ENCODE measurements at regions not wholly inside any gene's neighbourhood (a gene's known extent, or its start where the extent isn't known, plus 50 kb on each side); places are given as distances from the start of the nearest gene placed in this dataset.

DNA sequence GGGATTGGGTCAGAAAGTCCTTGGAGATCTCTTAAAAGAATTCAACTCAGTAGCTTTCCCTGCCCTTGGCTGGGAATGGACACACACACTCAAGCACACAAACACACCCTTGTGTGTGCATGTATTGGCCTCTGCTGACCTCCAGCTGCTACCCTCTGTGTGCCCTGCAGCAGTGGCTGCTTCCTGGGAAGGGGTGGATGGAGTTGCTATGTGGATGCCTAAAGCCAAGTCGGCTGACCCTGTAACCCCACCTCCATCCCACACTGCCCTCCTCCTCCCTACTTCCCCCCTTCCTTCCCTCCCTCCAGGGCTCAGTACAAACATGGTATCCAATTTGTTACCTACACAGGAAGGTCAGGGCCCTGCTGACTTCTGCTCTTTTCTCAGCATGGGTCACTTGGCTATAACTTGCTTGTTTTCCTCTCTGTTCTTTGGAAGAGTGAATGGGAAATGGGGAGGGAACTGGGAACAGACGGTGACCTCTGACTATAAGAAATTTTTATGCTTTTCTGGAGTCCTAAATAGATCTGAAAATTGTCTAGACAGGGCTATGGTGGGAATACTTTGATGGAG, 351.6 kb upstream of the TBX3 start:
- Histone ChIP-seq H3K27me3 (ENCODE audit: control insufficient read depth, insufficient read depth, low read length) (no peaks in the 10 kb centered on the region), H3K4me1 (ENCODE audit: control insufficient read depth, insufficient read depth, low read length, poor library complexity, severe bottlenecking) (no peaks in the 10 kb centered on the region), H3K4me3 (ENCODE audit: low read depth, low read length) (no peak overlapping the region), H3K36me3 (ENCODE audit: control insufficient read depth, insufficient read depth, low read length) (no peaks in the 10 kb centered on the region), H3K27ac (ENCODE audit: insufficient read depth, low read length, poor library complexity, severe bottlenecking) (no peak overlapping the region), H3K9me3 (ENCODE audit: control insufficient read depth in 2 of 2, low read length in 2 of 2) (peaks cover 0 to 2% of the 10 kb centered on the region in 2 experiments)
- DNase-seq (no peak), ATAC-seq (ENCODE audit: low read depth in 2 of 2) (no peak)
- H3K36me3 Mint-ChIP-seq = no peaks in the 10 kb centered on the region
- no peaks in the 10 kb centered on the region for H3K4me1 Mint-ChIP-seq
- H3K4me3 Mint-ChIP-seq = no peak overlapping the region
- H3K9me3 Mint-ChIP-seq = peaks cover 0 to 13% (median 2%) of the 10 kb centered on the region in 7 donors
- H3K27me3 Mint-ChIP-seq = no peaks in the 10 kb centered on the region
- no peak overlapping the region for H3K27ac Mint-ChIP-seq

DNA sequence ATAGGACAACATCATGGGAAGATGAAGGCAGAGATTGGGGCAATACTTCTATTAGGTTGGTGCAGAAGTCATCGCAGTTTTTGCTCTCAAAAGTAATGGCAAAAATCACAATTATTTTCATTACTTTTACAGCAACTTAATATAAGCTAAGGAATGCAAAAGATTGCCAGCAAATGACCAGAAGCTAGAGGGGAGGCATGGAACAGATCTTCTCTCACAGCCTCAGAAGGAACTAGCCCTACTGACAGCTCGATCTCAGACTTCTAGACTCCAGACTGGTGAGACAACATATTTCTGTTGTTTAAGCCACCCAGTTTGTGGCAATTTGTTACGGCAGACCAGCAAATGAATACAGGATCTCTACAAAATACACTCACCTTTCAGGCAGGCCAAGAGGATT, 348.5 kb upstream of the TBX3 start:
- Mint-ChIP-seq H3K27ac (no peak overlapping the region), H3K36me3 (no peaks in the 10 kb centered on the region), H3K4me3 (no peak overlapping the region), H3K9me3 (peaks cover 0 to 9% (median 2%) of the 10 kb centered on the region in 7 donors), H3K27me3 (no peaks in the 10 kb centered on the region), H3K4me1 (no peaks in the 10 kb centered on the region)
- H3K36me3 ChIP-seq (ENCODE audit: control insufficient read depth, insufficient read depth, low read length) = no peaks in the 10 kb centered on the region
- H3K9me3 ChIP-seq (ENCODE audit: control insufficient read depth in 2 of 2, low read length in 2 of 2) = peaks cover 0 to 2% of the 10 kb centered on the region in 2 experiments
- H3K4me1 ChIP-seq (ENCODE audit: control insufficient read depth, insufficient read depth, low read length, poor library complexity, severe bottlenecking) = no peaks in the 10 kb centered on the region
- H3K27me3 ChIP-seq (ENCODE audit: control insufficient read depth, insufficient read depth, low read length) = no peaks in the 10 kb centered on the region
- no peak for DNase-seq
- ATAC-seq (ENCODE audit: low read depth in 2 of 2) = no peak
- H3K27ac ChIP-seq (ENCODE audit: insufficient read depth, low read length, poor library complexity, severe bottlenecking) = no peak overlapping the region
- H3K4me3 ChIP-seq (ENCODE audit: low read depth, low read length) = no peak overlapping the region

- H3K27me3 Mint-ChIP-seq = no peaks in the 10 kb centered on the region
- H3K36me3 Mint-ChIP-seq = no peaks in the 10 kb centered on the region
These were observed 346.0 kb upstream of the TBX3 start for GRCh38 chr12:115030017-115030416.

DNA sequence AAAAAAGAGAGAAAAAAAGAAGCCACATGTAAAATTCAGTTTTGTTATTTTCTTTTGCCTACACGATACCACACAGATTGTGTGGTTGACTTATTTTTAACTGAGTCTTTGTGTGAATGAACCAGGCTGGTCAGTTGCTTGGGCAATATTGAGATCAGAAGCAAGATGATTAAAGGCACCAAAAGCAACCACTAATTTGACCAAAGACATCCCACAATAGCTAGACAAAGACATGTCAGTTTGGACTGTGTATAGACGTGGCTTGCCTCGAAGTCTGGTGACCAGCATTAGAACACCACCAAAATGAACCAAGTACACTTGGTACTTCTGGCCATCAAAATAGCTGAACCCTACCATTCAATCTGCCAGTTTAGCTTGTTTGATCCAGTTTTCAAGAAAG, 340.6 kb upstream of the TBX3 start:
- no peak overlapping the region for H3K27ac Mint-ChIP-seq
- Histone ChIP-seq H3K27ac (ENCODE audit: insufficient read depth, low read length, poor library complexity, severe bottlenecking) (no peak overlapping the region), H3K4me3 (ENCODE audit: low read depth, low read length) (no peak overlapping the region), H3K9me3 (ENCODE audit: control insufficient read depth in 2 of 2, low read length in 2 of 2) (peaks cover 0 to 3% of the 10 kb centered on the region in 2 experiments), H3K36me3 (ENCODE audit: control insufficient read depth, insufficient read depth, low read length) (no peaks in the 10 kb centered on the region), H3K4me1 (ENCODE audit: control insufficient read depth, insufficient read depth, low read length, poor library complexity, severe bottlenecking) (no peaks in the 10 kb centered on the region), H3K27me3 (ENCODE audit: control insufficient read depth, insufficient read depth, low read length) (no peaks in the 10 kb centered on the region)
- H3K4me3 Mint-ChIP-seq = no peak overlapping the region
- H3K9me3 Mint-ChIP-seq = peaks cover 6 to 19% (median 9%) of the 10 kb centered on the region in 7 donors
- H3K27me3 Mint-ChIP-seq = peaks cover 4% of the 10 kb centered on the region
- H3K4me1 Mint-ChIP-seq = no peaks in the 10 kb centered on the region
- ATAC-seq (ENCODE audit: low read depth in 2 of 2) (no peak), DNase-seq (no peak)
- no peaks in the 10 kb centered on the region for H3K36me3 Mint-ChIP-seq

More at GRCh38 chr12:115030017-115030416, 346.0 kb upstream of the TBX3 start:
- no peak overlapping the region for H3K4me3 ChIP-seq (ENCODE audit: low read depth, low read length)
- DNase-seq = no peak
- H3K27ac ChIP-seq (ENCODE audit: insufficient read depth, low read length, poor library complexity, severe bottlenecking) = no peak overlapping the region
- H3K4me1 Mint-ChIP-seq = no peaks in the 10 kb centered on the region
- H3K27me3 ChIP-seq (ENCODE audit: control insufficient read depth, insufficient read depth, low read length) = no peaks in the 10 kb centered on the region
- peaks cover 0 to 2% of the 10 kb centered on the region in 2 experiments for H3K9me3 ChIP-seq (ENCODE audit: control insufficient read depth in 2 of 2, low read length in 2 of 2)
- no peaks in the 10 kb centered on the region for H3K36me3 ChIP-seq (ENCODE audit: control insufficient read depth, insufficient read depth, low read length)
- H3K4me1 ChIP-seq (ENCODE audit: control insufficient read depth, insufficient read depth, low read length, poor library complexity, severe bottlenecking) = no peaks in the 10 kb centered on the region
- no peak overlapping the region for H3K4me3 Mint-ChIP-seq
- H3K9me3 Mint-ChIP-seq = peaks cover 0 to 9% (median 4%) of the 10 kb centered on the region in 7 donors
- ATAC-seq (ENCODE audit: low read depth in 2 of 2) = no peak
- no peak overlapping the region for H3K27ac Mint-ChIP-seq

GRCh38 chr12:115023279-115024265, 339.6 kb upstream of the TBX3 start:
- no peak for ATAC-seq (ENCODE audit: low read depth in 2 of 2)
- Mint-ChIP-seq H3K9me3 (peaks cover 6 to 21% (median 9%) of the 10 kb centered on the region in 7 donors), H3K36me3 (no peaks in the 10 kb centered on the region)

DNA sequence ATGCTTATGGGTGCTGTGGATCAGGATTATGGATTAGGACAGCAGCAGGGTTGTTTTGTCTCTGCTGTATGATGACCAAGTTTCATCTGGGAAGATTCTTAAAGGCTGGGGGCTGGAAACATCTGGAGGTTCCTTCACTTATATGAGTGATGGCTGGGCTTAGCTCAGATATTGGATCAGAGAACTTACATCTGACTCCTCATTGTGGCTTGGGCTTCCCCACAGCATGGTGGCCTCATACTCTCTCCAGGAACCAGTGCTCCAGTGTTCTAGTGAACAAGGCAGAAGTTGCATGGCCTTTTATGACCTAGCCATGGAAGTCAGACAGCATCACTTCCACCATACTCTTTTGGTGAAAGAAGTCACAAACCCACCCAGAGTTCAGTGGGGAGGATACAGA, 336.1 kb upstream of the TBX3 start:
- H3K9me3 Mint-ChIP-seq = peaks cover 5 to 26% (median 12%) of the 10 kb centered on the region in 7 donors
- no peaks in the 10 kb centered on the region for H3K4me1 ChIP-seq (ENCODE audit: control insufficient read depth, insufficient read depth, low read length, poor library complexity, severe bottlenecking)
- H3K27me3 Mint-ChIP-seq = peaks cover 4% of the 10 kb centered on the region
- no peaks in the 10 kb centered on the region for H3K36me3 ChIP-seq (ENCODE audit: control insufficient read depth, insufficient read depth, low read length)
- H3K4me3 ChIP-seq (ENCODE audit: low read depth, low read length) = no peak overlapping the region
- H3K27ac ChIP-seq (ENCODE audit: insufficient read depth, low read length, poor library complexity, severe bottlenecking) = no peak overlapping the region
- H3K4me1 Mint-ChIP-seq = no peaks in the 10 kb centered on the region
- H3K4me3 Mint-ChIP-seq = no peak overlapping the region
- no peak for DNase-seq
- no peak for ATAC-seq (ENCODE audit: low read depth in 2 of 2)
- H3K9me3 ChIP-seq (ENCODE audit: control insufficient read depth in 2 of 2, low read length in 2 of 2) = peaks cover 0 to 3% of the 10 kb centered on the region in 2 experiments
- H3K27ac Mint-ChIP-seq = no peak overlapping the region
- no peaks in the 10 kb centered on the region for H3K36me3 Mint-ChIP-seq
- H3K27me3 ChIP-seq (ENCODE audit: control insufficient read depth, insufficient read depth, low read length) = no peaks in the 10 kb centered on the region

More at GRCh38 chr12:115023279-115024265, 339.6 kb upstream of the TBX3 start:
- Histone ChIP-seq H3K36me3 (ENCODE audit: control insufficient read depth, insufficient read depth, low read length) (no peaks in the 10 kb centered on the region), H3K9me3 (ENCODE audit: control insufficient read depth in 2 of 2, low read length in 2 of 2) (peaks cover 0 to 3% of the 10 kb centered on the region in 2 experiments), H3K27me3 (ENCODE audit: control insufficient read depth, insufficient read depth, low read length) (no peaks in the 10 kb centered on the region), H3K4me3 (ENCODE audit: low read depth, low read length) (no peak overlapping the region), H3K27ac (ENCODE audit: insufficient read depth, low read length, poor library complexity, severe bottlenecking) (no peak overlapping the region), H3K4me1 (ENCODE audit: control insufficient read depth, insufficient read depth, low read length, poor library complexity, severe bottlenecking) (no peaks in the 10 kb centered on the region)
- Mint-ChIP-seq H3K4me1 (no peaks in the 10 kb centered on the region), H3K27ac (no peak overlapping the region), H3K27me3 (peaks cover 4% of the 10 kb centered on the region), H3K4me3 (no peak overlapping the region)
- DNase-seq = no peak

- no peaks in the 10 kb centered on the region for H3K36me3 ChIP-seq (ENCODE audit: control insufficient read depth, insufficient read depth, low read length)
- no peak overlapping the region for H3K4me3 ChIP-seq (ENCODE audit: low read depth, low read length)
- H3K9me3 ChIP-seq (ENCODE audit: control insufficient read depth in 2 of 2, low read length in 2 of 2) = peaks cover 0 to 3% of the 10 kb centered on the region in 2 experiments
- no peak overlapping the region for H3K27ac Mint-ChIP-seq
- H3K27ac ChIP-seq (ENCODE audit: insufficient read depth, low read length, poor library complexity, severe bottlenecking) = no peak overlapping the region
- DNase-seq (no peak), ATAC-seq (ENCODE audit: low read depth in 2 of 2) (no peak)
- H3K27me3 Mint-ChIP-seq = no peaks in the 10 kb centered on the region
- H3K9me3 Mint-ChIP-seq = peaks cover 2 to 29% (median 12%) of the 10 kb centered on the region in 7 donors
- H3K36me3 Mint-ChIP-seq = no peaks in the 10 kb centered on the region
- no peak overlapping the region for H3K4me3 Mint-ChIP-seq
- no peaks in the 10 kb centered on the region for H3K4me1 ChIP-seq (ENCODE audit: control insufficient read depth, insufficient read depth, low read length, poor library complexity, severe bottlenecking)
- no peaks in the 10 kb centered on the region for H3K4me1 Mint-ChIP-seq
- no peaks in the 10 kb centered on the region for H3K27me3 ChIP-seq (ENCODE audit: control insufficient read depth, insufficient read depth, low read length)
These were observed 333.4 kb upstream of the TBX3 start for GRCh38 chr12:115017346-115017745.
